OCI-LY1 (cell line): ENCODE measurements at regions not wholly inside any gene's neighbourhood (a gene's known extent, or its start where the extent isn't known, plus 50 kb on each side); places are given as distances from the start of the nearest gene placed in this dataset.

Experiments used
- H2AFZ ChIP-seq: fragments of 200-600 bp; sonication (generic), shearing (Covaris generic); 2 replicates; pipeline ENCODE4 v1.6.0; 2014; ENCODE audit warnings: antibody characterized with exemption, mild to moderate bottlenecking, low read length
- H3F3A ChIP-seq: fragments of 200-600 bp; sonication (generic), shearing (Covaris generic); 2 replicates; pipeline ENCODE4 v1.6.0; 2014; ENCODE audit warnings: mild to moderate bottlenecking, antibody characterized with exemption, low read length, moderate library complexity; ENCODE audit not compliant: insufficient read depth
- H3K27ac ChIP-seq: fragments of 200-600 bp; sonication (generic); 2 replicates; pipeline ENCODE4 v1.5.1; 2014; ENCODE audit warnings: low read length, mixed run types, mild to moderate bottlenecking, low read depth; ENCODE audit not compliant: poor library complexity, severe bottlenecking
- H3K27me3 ChIP-seq: fragments of 200-600 bp; sonication (generic); 2 replicates; pipeline ENCODE4 v1.6.0; 2014; ENCODE audit warnings: antibody characterized with exemption, mild to moderate bottlenecking, low read length, moderate library complexity; ENCODE audit not compliant: insufficient read depth
- H3K36me3 ChIP-seq: fragments of 200-600 bp; sonication (generic); 2 replicates; pipeline ENCODE4 v1.6.1; 2014; ENCODE audit warnings: mild to moderate bottlenecking, antibody characterized with exemption, low read length, moderate library complexity, mixed read lengths; ENCODE audit not compliant: insufficient read depth
- H3K4me1 ChIP-seq: fragments of 200-600 bp; sonication (generic); 2 replicates; pipeline ENCODE4 v1.5.1; 2014; ENCODE audit warnings: mild to moderate bottlenecking, low read length, moderate library complexity; ENCODE audit not compliant: insufficient read depth, severe bottlenecking
- H3K4me2 ChIP-seq: fragments of 200-600 bp; sonication (generic), shearing (Covaris generic); 2 replicates; pipeline ENCODE4 v1.6.1; 2014; ENCODE audit warnings: low read length
- H3K4me3 ChIP-seq: fragments of 200-600 bp; sonication (generic); 2 replicates; pipeline ENCODE4 v1.5.1; 2014; ENCODE audit warnings: low read length, low read depth, mild to moderate bottlenecking, mixed read lengths; ENCODE audit not compliant: poor library complexity, severe bottlenecking
- H3K79me2 ChIP-seq: fragments of 200-600 bp; shearing (Covaris generic); 2 replicates; pipeline ENCODE4 v1.6.1; 2016; ENCODE audit warnings: mixed run types, low read length, mixed read lengths; ENCODE audit not compliant: insufficient read depth
- H3K9ac ChIP-seq: fragments of 200-600 bp; sonication (generic), shearing (Covaris generic); 2 replicates; pipeline ENCODE4 v1.6.1; 2014; ENCODE audit warnings: mild to moderate bottlenecking, low read length, mixed read lengths
- H3K9me2 ChIP-seq: fragments of 200-600 bp; sonication (generic), shearing (Covaris generic); 2 replicates; pipeline ENCODE4 v1.6.1; 2014; ENCODE audit warnings: low read depth, mild to moderate bottlenecking, low read length, mixed read lengths
- H3K9me3 ChIP-seq: fragments of 200-600 bp; shearing (Covaris generic); 2 replicates; pipeline ENCODE4 v1.6.1; 2014; ENCODE audit warnings: low read length, mixed read lengths
- H4K20me1 ChIP-seq: fragments of 200-600 bp; sonication (generic), shearing (Covaris generic); 2 replicates; pipeline ENCODE4 v1.6.0; 2016; ENCODE audit warnings: mild to moderate bottlenecking, low read length; ENCODE audit not compliant: insufficient read depth
- CTCF ChIP-seq: fragments of 200-600 bp; sonication (generic), shearing (Covaris generic); IDR thresholded peaks from 2 replicates; pipeline ENCODE4 v1.5.1; 2017; ENCODE audit warnings: mild to moderate bottlenecking, antibody characterized with exemption, low read length, moderate library complexity, mixed read lengths
- EZH2 ChIP-seq: fragments of 200-600 bp; sonication (generic), shearing (Covaris generic); IDR thresholded peaks from 2 replicates; pipeline ENCODE4 v1.8.0; 2017; ENCODE audit warnings: borderline replicate concordance, mixed run types, mild to moderate bottlenecking, antibody characterized with exemption, low read length, moderate library complexity, mixed read lengths

GRCh38 chr11:28619846-28620540 is 511.8 kb downstream of the METTL15 start:
- no peak for TF ChIP-seq CTCF
- no peak for TF ChIP-seq EZH2
- H3K79me2 ChIP-seq, result no peaks in the 10 kb centered on the region
- H3K27ac ChIP-seq, result no peak overlapping the region
- no peaks in the 10 kb centered on the region for H3K36me3 ChIP-seq
- no peaks in the 10 kb centered on the region for H3K27me3 ChIP-seq
- H2AFZ ChIP-seq, result no peak overlapping the region
- no peaks in the 10 kb centered on the region for H4K20me1 ChIP-seq
- no peak overlapping the region for H3K4me2 ChIP-seq
- no peaks in the 10 kb centered on the region for H3K4me1 ChIP-seq
- no peak overlapping the region for H3K9ac ChIP-seq
- no peaks in the 10 kb centered on the region for H3F3A ChIP-seq
- H3K9me3 ChIP-seq, result no peaks in the 10 kb centered on the region
- no peaks in the 10 kb centered on the region for H3K9me2 ChIP-seq
- no peak overlapping the region for H3K4me3 ChIP-seq

DNA sequence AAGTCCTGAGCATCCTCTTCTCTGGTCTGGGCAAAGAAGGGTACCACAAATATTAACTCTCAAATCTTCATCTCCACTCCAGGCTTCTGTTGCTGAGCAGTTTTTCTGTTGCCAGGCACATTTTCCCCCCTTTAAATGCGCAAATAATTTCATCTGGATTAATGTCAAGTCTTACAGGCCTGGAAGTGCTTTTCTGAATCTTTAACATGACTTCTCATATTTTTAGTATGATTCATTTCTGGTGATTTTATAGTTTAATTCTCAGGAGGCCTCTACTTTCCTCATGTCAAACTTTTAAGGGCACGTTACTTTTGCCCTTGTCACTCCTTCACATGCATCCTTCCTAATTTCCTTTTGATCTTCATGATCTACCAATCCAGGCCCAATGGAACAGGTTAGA is 510.2 kb downstream of the METTL15 start:
- Histone ChIP-seq H4K20me1 (no peaks in the 10 kb centered on the region), H3K79me2 (no peaks in the 10 kb centered on the region), H3K4me3 (no peak overlapping the region), H3K9me3 (no peaks in the 10 kb centered on the region), H3K27ac (no peak overlapping the region), H3F3A (no peaks in the 10 kb centered on the region), H3K4me2 (no peak overlapping the region), H3K9ac (no peak overlapping the region), H3K27me3 (no peaks in the 10 kb centered on the region), H3K4me1 (no peaks in the 10 kb centered on the region), H3K9me2 (no peaks in the 10 kb centered on the region), H3K36me3 (no peaks in the 10 kb centered on the region), H2AFZ (no peak overlapping the region)
- TF ChIP-seq EZH2 (no peak), CTCF (no peak)

DNA sequence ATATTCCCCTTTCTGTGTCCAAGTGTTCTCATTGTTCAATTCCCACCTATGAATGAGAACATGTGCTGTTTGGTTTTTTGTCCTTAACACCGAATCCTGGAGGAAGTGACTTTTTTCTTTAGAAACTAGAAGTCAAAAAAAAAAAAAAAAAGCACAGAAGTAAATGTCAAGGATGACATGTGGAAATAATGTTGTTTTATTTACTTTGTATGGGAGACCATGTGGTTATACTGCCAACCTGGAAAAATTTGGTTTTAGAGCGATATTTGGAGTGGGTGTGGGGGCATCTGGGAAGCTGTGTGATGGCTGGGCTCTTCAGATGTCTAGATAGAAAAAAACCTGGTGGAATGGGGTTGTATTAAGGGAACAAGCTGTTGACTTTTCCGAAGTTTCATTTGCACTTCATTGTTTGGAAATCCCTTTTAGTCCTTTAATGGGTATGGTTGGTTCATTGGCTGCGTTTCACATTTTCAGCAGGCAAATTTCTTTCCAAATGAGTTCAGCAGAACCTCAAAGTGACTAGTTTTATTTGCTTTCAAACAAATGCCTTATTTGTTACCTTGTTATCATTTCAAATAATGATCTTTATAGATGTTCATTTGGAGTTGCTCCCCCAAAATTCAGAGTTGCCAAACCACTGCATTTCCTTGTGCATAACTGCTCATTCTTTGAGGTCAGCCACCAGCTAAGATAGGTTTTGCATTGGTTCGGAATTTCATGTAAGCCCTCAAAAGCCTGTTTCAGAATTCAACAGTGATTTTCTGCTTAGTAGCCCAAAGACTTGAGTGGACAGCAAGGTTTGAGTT is 508.2 kb downstream of the METTL15 start:
- no peaks in the 10 kb centered on the region for H3K4me1 ChIP-seq
- no peak overlapping the region for H3K4me3 ChIP-seq
- H3K27ac ChIP-seq, result no peak overlapping the region
- H3K9me2 ChIP-seq, result no peaks in the 10 kb centered on the region
- H3K27me3 ChIP-seq, result no peaks in the 10 kb centered on the region
- no peaks in the 10 kb centered on the region for H4K20me1 ChIP-seq
- H3F3A ChIP-seq, result no peaks in the 10 kb centered on the region
- H3K9me3 ChIP-seq, result no peaks in the 10 kb centered on the region
- TF ChIP-seq EZH2 (no peak), CTCF (no peak)
- no peaks in the 10 kb centered on the region for H3K36me3 ChIP-seq
- no peaks in the 10 kb centered on the region for H3K79me2 ChIP-seq
- no peak overlapping the region for H3K9ac ChIP-seq
- no peak overlapping the region for H3K4me2 ChIP-seq
- H2AFZ ChIP-seq, result no peak overlapping the region
